NB4 (cell line): ENCODE measurements at regions not wholly inside any gene's neighbourhood (a gene's known extent, or its start where the extent isn't known, plus 50 kb on each side); places are given as distances from the start of the nearest gene placed in this dataset.

Source experiments
- POLR2A ChIP-seq: IDR thresholded peaks from 2 replicates; pipeline ENCODE4 v1.6.1; 2011; ENCODE audit warnings: mild to moderate bottlenecking; ENCODE audit not compliant: insufficient read length; ENCODE audit errors: extremely low read depth
- TF ChIP-seq, protein P1 (sequence below): IDR thresholded peaks from one replicate; pipeline ENCODE4 v1.5.1; 2012; ENCODE audit warnings: low read depth, low read length

DNA sequence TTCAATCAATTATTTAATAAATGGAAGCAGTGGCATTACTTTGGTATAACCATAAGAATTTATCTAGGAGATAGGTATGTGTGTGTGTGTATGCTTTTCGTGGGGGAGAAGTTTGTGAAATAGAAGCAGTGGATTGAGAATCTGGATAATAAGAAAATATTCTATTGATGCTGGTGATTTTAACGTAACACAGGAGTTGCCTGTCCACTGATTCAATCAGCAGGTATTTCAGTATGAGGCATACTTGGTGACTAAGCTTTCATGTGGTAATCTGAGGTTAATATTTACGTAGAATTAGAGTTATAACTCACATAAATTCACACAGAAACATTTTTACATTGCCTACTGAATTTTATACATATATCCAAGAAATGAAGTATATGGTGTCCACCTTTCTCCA lies 568.0 kb downstream of the ZWINT start:
- TF ChIP-seq, protein P1, sequence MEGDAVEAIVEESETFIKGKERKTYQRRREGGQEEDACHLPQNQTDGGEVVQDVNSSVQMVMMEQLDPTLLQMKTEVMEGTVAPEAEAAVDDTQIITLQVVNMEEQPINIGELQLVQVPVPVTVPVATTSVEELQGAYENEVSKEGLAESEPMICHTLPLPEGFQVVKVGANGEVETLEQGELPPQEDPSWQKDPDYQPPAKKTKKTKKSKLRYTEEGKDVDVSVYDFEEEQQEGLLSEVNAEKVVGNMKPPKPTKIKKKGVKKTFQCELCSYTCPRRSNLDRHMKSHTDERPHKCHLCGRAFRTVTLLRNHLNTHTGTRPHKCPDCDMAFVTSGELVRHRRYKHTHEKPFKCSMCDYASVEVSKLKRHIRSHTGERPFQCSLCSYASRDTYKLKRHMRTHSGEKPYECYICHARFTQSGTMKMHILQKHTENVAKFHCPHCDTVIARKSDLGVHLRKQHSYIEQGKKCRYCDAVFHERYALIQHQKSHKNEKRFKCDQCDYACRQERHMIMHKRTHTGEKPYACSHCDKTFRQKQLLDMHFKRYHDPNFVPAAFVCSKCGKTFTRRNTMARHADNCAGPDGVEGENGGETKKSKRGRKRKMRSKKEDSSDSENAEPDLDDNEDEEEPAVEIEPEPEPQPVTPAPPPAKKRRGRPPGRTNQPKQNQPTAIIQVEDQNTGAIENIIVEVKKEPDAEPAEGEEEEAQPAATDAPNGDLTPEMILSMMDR, result no peak
- TF ChIP-seq POLR2A, result no peak
